ENCODE measurements at regions not wholly inside any gene's neighbourhood (a gene's known extent, or its start where the extent isn't known, plus 50 kb on each side); places are given as distances from the start of the nearest gene placed in this dataset.

DNA sequence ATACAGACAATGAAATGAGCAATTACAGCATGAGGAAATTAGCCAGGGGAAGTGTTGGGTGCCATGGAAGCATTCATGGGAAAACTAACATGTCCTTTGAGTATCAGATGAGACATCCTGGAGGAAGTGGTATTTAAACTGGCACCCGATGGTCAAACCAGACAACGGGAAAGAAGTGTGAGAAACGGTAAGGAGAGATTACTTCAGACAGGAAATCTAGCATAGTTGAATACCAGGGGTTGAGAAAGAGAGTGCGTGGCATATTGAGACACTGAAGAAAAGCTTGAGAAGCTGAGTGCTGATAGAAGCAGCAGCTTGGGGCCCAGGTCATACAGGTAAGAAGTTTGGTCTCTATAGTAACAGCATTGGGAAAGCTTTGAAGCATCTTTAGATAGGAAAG is 175.3 kb downstream of the C11orf87 start:
- Histone ChIP-seq H3K36me3 (replicated peaks; ENCODE audit: insufficient read depth, low read depth) (no peaks in the 10 kb centered on the region), H3K9me3 (ENCODE audit: low read depth) (no peaks in the 10 kb centered on the region), H2AFZ (no peak overlapping the region), H3K27me3 (no peaks in the 10 kb centered on the region), H3K27ac (no peak overlapping the region), H3K4me2 (no peak overlapping the region), H3K4me1 (ENCODE audit: insufficient read depth) (no peaks in the 10 kb centered on the region), H3K79me2 (no peaks in the 10 kb centered on the region), H4K20me1 (ENCODE audit: insufficient read depth, poor library complexity, severe bottlenecking) (no peaks in the 10 kb centered on the region), H3K9me2 (replicated peaks; ENCODE audit: insufficient read depth) (no peaks in the 10 kb centered on the region), H3K4me3 (no peak overlapping the region)
- 92% methylated on average over 4 of the region's 4 CpGs for WGBS (ENCODE audit: low lambda C conversion rate, missing lambda C conversion rate)
- DNase-seq (ENCODE audit: low spot score), result no peak
- TF ChIP-seq EZH2phosphoT487 (IDR thresholded peaks at IDR 0.05; ENCODE audit: low read depth, severe bottlenecking, unreplicated experiment), result no peak
- TF ChIP-seq EZH2 (IDR thresholded peaks at IDR 0.05; ENCODE audit: borderline replicate concordance), result no peak
- TF ChIP-seq, protein P1, sequence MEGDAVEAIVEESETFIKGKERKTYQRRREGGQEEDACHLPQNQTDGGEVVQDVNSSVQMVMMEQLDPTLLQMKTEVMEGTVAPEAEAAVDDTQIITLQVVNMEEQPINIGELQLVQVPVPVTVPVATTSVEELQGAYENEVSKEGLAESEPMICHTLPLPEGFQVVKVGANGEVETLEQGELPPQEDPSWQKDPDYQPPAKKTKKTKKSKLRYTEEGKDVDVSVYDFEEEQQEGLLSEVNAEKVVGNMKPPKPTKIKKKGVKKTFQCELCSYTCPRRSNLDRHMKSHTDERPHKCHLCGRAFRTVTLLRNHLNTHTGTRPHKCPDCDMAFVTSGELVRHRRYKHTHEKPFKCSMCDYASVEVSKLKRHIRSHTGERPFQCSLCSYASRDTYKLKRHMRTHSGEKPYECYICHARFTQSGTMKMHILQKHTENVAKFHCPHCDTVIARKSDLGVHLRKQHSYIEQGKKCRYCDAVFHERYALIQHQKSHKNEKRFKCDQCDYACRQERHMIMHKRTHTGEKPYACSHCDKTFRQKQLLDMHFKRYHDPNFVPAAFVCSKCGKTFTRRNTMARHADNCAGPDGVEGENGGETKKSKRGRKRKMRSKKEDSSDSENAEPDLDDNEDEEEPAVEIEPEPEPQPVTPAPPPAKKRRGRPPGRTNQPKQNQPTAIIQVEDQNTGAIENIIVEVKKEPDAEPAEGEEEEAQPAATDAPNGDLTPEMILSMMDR (IDR thresholded peaks at IDR 0.05; ENCODE audit: poor library complexity), result no peak

- Histone ChIP-seq H3K36me3 (replicated peaks; ENCODE audit: insufficient read depth, low read depth) (no peaks in the 10 kb centered on the region), H3K27ac (no peak overlapping the region), H3K4me2 (no peak overlapping the region), H3K79me2 (no peaks in the 10 kb centered on the region), H4K20me1 (ENCODE audit: insufficient read depth, poor library complexity, severe bottlenecking) (no peaks in the 10 kb centered on the region), H3K4me1 (ENCODE audit: insufficient read depth) (no peaks in the 10 kb centered on the region), H2AFZ (no peak overlapping the region), H3K9me2 (replicated peaks; ENCODE audit: insufficient read depth) (no peaks in the 10 kb centered on the region), H3K9me3 (ENCODE audit: low read depth) (no peaks in the 10 kb centered on the region), H3K4me3 (no peak overlapping the region), H3K27me3 (no peaks in the 10 kb centered on the region)
- no peak for DNase-seq (ENCODE audit: low spot score)
- 78% methylated on average over 3 of the region's 3 CpGs for whole genome bisulfite sequencing (ENCODE audit: low lambda C conversion rate, missing lambda C conversion rate)
- TF ChIP-seq EZH2 (IDR thresholded peaks at IDR 0.05; ENCODE audit: borderline replicate concordance) (no peak), EZH2phosphoT487 (IDR thresholded peaks at IDR 0.05; ENCODE audit: low read depth, severe bottlenecking, unreplicated experiment) (no peak)
- TF ChIP-seq, protein P1 (IDR thresholded peaks at IDR 0.05; ENCODE audit: poor library complexity), result no peak
These were observed 182.8 kb downstream of the C11orf87 start for GRCh38 chr11:109604481-109605400.

DNA sequence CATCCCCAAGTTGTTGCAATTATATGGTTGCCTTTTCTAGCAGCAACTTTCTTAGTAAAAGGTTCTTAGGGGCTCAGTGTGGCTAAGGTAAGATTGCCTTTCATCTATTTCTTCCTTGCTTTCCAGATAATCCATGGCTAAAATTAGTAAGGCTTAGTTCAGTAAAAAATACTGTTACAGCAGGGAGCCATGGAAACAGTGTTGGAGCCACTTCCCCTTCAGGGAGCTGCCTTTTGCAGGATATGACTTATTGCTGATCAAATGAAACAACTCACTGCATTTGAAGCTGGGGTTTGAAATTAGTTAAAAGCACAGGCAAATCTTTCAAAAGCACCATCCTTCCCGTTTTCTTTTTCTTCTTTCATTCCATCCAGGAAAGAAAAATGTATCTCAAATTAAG is 184.3 kb downstream of the C11orf87 start:
- H2AFZ ChIP-seq, result no peak overlapping the region
- no peaks in the 10 kb centered on the region for H3K9me2 ChIP-seq (replicated peaks; ENCODE audit: insufficient read depth)
- TF ChIP-seq, protein P1 (IDR thresholded peaks at IDR 0.05; ENCODE audit: poor library complexity), result no peak
- TF ChIP-seq EZH2 (IDR thresholded peaks at IDR 0.05; ENCODE audit: borderline replicate concordance), result no peak
- no peak for TF ChIP-seq EZH2phosphoT487 (IDR thresholded peaks at IDR 0.05; ENCODE audit: low read depth, severe bottlenecking, unreplicated experiment)
- no peak overlapping the region for H3K4me3 ChIP-seq
- H3K9me3 ChIP-seq (ENCODE audit: low read depth), result no peaks in the 10 kb centered on the region
- H3K36me3 ChIP-seq (replicated peaks; ENCODE audit: insufficient read depth, low read depth), result no peaks in the 10 kb centered on the region
- H3K4me2 ChIP-seq, result no peak overlapping the region
- H3K79me2 ChIP-seq, result no peaks in the 10 kb centered on the region
- DNase-seq (ENCODE audit: low spot score), result no peak
- no peaks in the 10 kb centered on the region for H4K20me1 ChIP-seq (ENCODE audit: insufficient read depth, poor library complexity, severe bottlenecking)
- H3K27me3 ChIP-seq, result no peaks in the 10 kb centered on the region
- H3K4me1 ChIP-seq (ENCODE audit: insufficient read depth), result no peaks in the 10 kb centered on the region
- no peak overlapping the region for H3K27ac ChIP-seq
- 58% methylated on average over 1 of the region's 1 CpG for WGBS (ENCODE audit: low lambda C conversion rate, missing lambda C conversion rate)
